ENCODE measurements at regions not wholly inside any gene's neighbourhood (a gene's known extent, or its start where the extent isn't known, plus 50 kb on each side); places are given as distances from the start of the nearest gene placed in this dataset.

GRCh38 chrX:69395306-69395705 lies 108.8 kb upstream of the NALF2 start:
- H3K36me3 ChIP-seq, result no peaks in the 10 kb centered on the region
- TF ChIP-seq POLR2A (IDR thresholded peaks at IDR 0.05) (no peak), CTCF (IDR thresholded peaks at IDR 0.05) (no peak)
- no peaks in the 10 kb centered on the region for H3K9me3 ChIP-seq
- no peak overlapping the region for H3K27ac ChIP-seq
- H3K4me3 ChIP-seq, result no peak overlapping the region
- no peaks in the 10 kb centered on the region for H3K27me3 ChIP-seq
- intact Hi-C loops (cut with DNase I), result no loop called here
- no peaks in the 10 kb centered on the region for H3K4me1 ChIP-seq
- 52 to 71% methylated on average over 4 of the region's 4 CpGs for WGBS, 2 donors
- DNase-seq, result no peak

GRCh38 chrX:69389101-69389501 lies 115.0 kb upstream of the NALF2 start:
- Histone ChIP-seq H3K4me3 (no peak overlapping the region), H3K36me3 (no peaks in the 10 kb centered on the region), H3K4me1 (peaks cover 0 to 3% (median 0%) of the 10 kb centered on the region in 3 donors), H3K27ac (no peak overlapping the region), H3K9me3 (no peaks in the 10 kb centered on the region), H3K27me3 (no peaks in the 10 kb centered on the region)
- DNase-seq, result no peak
- TF ChIP-seq CTCF (IDR thresholded peaks at IDR 0.05) (no peak), POLR2A (IDR thresholded peaks at IDR 0.05) (no peak)
- WGBS, 2 donors, result 80% methylated on average over 3 of the region's 7 CpGs; no CpG with 5 or more reads in 1 of the 2 donors
- intact Hi-C loops (cut with DNase I), result no loop called here

- 0% methylated on average over 2 of the region's 5 CpGs; no CpG with 5 or more reads in 1 of the 2 donors for WGBS, 2 donors
Observed at GRCh38 chrX:69388526-69388925, 115.6 kb upstream of the NALF2 start.

GRCh38 chrX:69387567-69388487 lies 116.3 kb upstream of the NALF2 start:
- Histone ChIP-seq H3K27ac (no peak overlapping the region), H3K9me3 (no peaks in the 10 kb centered on the region), H3K4me1 (peaks cover 0 to 3% (median 0%) of the 10 kb centered on the region in 3 donors), H3K27me3 (no peaks in the 10 kb centered on the region), H3K36me3 (no peaks in the 10 kb centered on the region), H3K4me3 (no peak overlapping the region)
- WGBS, 2 donors, result 37 to 43% methylated on average over 3 to 5 of the region's 13 CpGs
- peak in 5 of 6 experiments; percentile 42 to 66 (median 62) for TF ChIP-seq CTCF (IDR thresholded peaks at IDR 0.05)
- no peak for TF ChIP-seq POLR2A (IDR thresholded peaks at IDR 0.05)
- DNase-seq, result no peak
- intact Hi-C loops (cut with DNase I), result no loop called here

More at GRCh38 chrX:69388526-69388925, 115.6 kb upstream of the NALF2 start:
- TF ChIP-seq POLR2A (IDR thresholded peaks at IDR 0.05) (no peak), CTCF (IDR thresholded peaks at IDR 0.05) (no peak)
- peaks cover 0 to 3% (median 0%) of the 10 kb centered on the region in 3 donors for H3K4me1 ChIP-seq
- intact Hi-C loops (cut with DNase I), result no loop called here
- DNase-seq, result no peak
- no peaks in the 10 kb centered on the region for H3K27me3 ChIP-seq
- no peak overlapping the region for H3K27ac ChIP-seq
- H3K9me3 ChIP-seq, result no peaks in the 10 kb centered on the region
- H3K4me3 ChIP-seq, result no peak overlapping the region
- H3K36me3 ChIP-seq, result no peaks in the 10 kb centered on the region

GRCh38 chrX:69386681-69387080 lies 117.4 kb upstream of the NALF2 start:
- intact Hi-C loops (cut with DNase I), result no loop called here
- no peak for DNase-seq
- Histone ChIP-seq H3K9me3 (no peaks in the 10 kb centered on the region), H3K27me3 (no peaks in the 10 kb centered on the region), H3K4me1 (peaks cover 0 to 3% (median 0%) of the 10 kb centered on the region in 3 donors), H3K4me3 (no peak overlapping the region), H3K36me3 (no peaks in the 10 kb centered on the region), H3K27ac (no peak overlapping the region)
- WGBS, 2 donors, result 67 to 71% methylated on average over 2 of the region's 2 CpGs
- TF ChIP-seq POLR2A (IDR thresholded peaks at IDR 0.05), result no peak
- TF ChIP-seq CTCF (IDR thresholded peaks at IDR 0.05), result no peak
